H9 (cell line): ENCODE measurements at regions not wholly inside any gene's neighbourhood (a gene's known extent, or its start where the extent isn't known, plus 50 kb on each side); places are given as distances from the start of the nearest gene placed in this dataset.

Experiments used
- DNase-seq: peaks from one replicate; pipeline ENCODE4 v3.0.0-alpha.2; 2017
- H2AFZ ChIP-seq: one replicate; pipeline ENCODE4 v1.6.1; 2013; ENCODE audit warnings: mild to moderate bottlenecking, low read length, control low read depth, moderate library complexity
- H2AK5ac ChIP-seq: 2 replicates; pipeline ENCODE4 v1.6.1; 2013; ENCODE audit warnings: low read length, control low read depth, mixed read lengths; ENCODE audit not compliant: insufficient read length
- H2BK120ac ChIP-seq: one replicate; pipeline ENCODE4 v1.6.1; 2013; ENCODE audit warnings: low read depth, mild to moderate bottlenecking, low read length, control low read depth, inconsistent platforms; ENCODE audit not compliant: poor library complexity, severe bottlenecking
- H2BK12ac ChIP-seq: 2 replicates; pipeline ENCODE4 v1.6.1; 2013; ENCODE audit warnings: low read length, control low read depth, mixed read lengths, low read depth; ENCODE audit not compliant: insufficient read length
- H2BK15ac ChIP-seq: 2 replicates; pipeline ENCODE4 v1.6.1; 2013; ENCODE audit warnings: low read depth, low read length, control low read depth
- H2BK20ac ChIP-seq: one replicate; pipeline ENCODE4 v1.6.1; 2013; ENCODE audit warnings: low read depth, mild to moderate bottlenecking, low read length, control low read depth, inconsistent platforms; ENCODE audit not compliant: poor library complexity, severe bottlenecking
- H2BK5ac ChIP-seq: 2 replicates; pipeline ENCODE4 v1.6.1; 2013; ENCODE audit warnings: low read length, control low read depth, mixed read lengths; ENCODE audit not compliant: insufficient read length
- H3K14ac ChIP-seq: 2 replicates; pipeline ENCODE4 v1.6.1; 2013; ENCODE audit warnings: low read length, control low read depth; ENCODE audit not compliant: insufficient read depth
- H3K18ac ChIP-seq: 2 replicates; pipeline ENCODE4 v1.6.1; 2013; ENCODE audit warnings: low read depth, mild to moderate bottlenecking, mixed read lengths, low read length, control low read depth; ENCODE audit not compliant: insufficient read length
- H3K23ac ChIP-seq: 2 replicates; pipeline ENCODE4 v1.6.1; 2013; ENCODE audit warnings: low read length, control low read depth, mixed read lengths, low read depth; ENCODE audit not compliant: insufficient read length
- H3K23me2 ChIP-seq: 2 replicates; pipeline ENCODE4 v1.6.1; 2013; ENCODE audit warnings: low read depth, mild to moderate bottlenecking, mixed read lengths, low read length, control low read depth; ENCODE audit not compliant: insufficient read length, poor library complexity, severe bottlenecking
- H3K27ac ChIP-seq: 2 replicates; pipeline ENCODE4 v1.5.1; 2013; ENCODE audit warnings: low read length, control low read depth, mixed read lengths, low read depth; ENCODE audit not compliant: insufficient read length
- H3K27me3 ChIP-seq: 2 replicates; pipeline ENCODE4 v1.6.1; 2013; ENCODE audit warnings: low read length, control low read depth, inconsistent platforms; ENCODE audit not compliant: insufficient read depth
- H3K4ac ChIP-seq: 2 replicates; pipeline ENCODE4 v1.6.1; 2013; ENCODE audit warnings: low read depth, mild to moderate bottlenecking, control low read depth, inconsistent platforms, low read length, moderate library complexity
- H3K4me1 ChIP-seq: 2 replicates; pipeline ENCODE4 v1.6.1; 2013; ENCODE audit warnings: low read length, control low read depth, inconsistent platforms; ENCODE audit not compliant: insufficient read depth
- H3K4me2 ChIP-seq: 2 replicates; pipeline ENCODE4 v1.6.1; 2013; ENCODE audit warnings: low read length, control low read depth, mixed read lengths; ENCODE audit not compliant: insufficient read length, insufficient read depth
- H3K56ac ChIP-seq: 2 replicates; pipeline ENCODE4 v1.6.1; 2013; ENCODE audit warnings: low read depth, mild to moderate bottlenecking, mixed read lengths, low read length, control low read depth; ENCODE audit not compliant: insufficient read length
- H3K79me1 ChIP-seq: 2 replicates; pipeline ENCODE4 v1.6.1; 2013; ENCODE audit warnings: low read depth, mild to moderate bottlenecking, moderate library complexity, low read length, control low read depth, inconsistent platforms; ENCODE audit not compliant: insufficient read depth, poor library complexity, severe bottlenecking
- H3K79me2 ChIP-seq: 2 replicates; pipeline ENCODE4 v1.6.1; 2013; ENCODE audit warnings: low read length, control low read depth, inconsistent platforms; ENCODE audit not compliant: insufficient read depth
- H3K9ac ChIP-seq: 2 replicates; pipeline ENCODE4 v1.6.1; 2013; ENCODE audit warnings: low read length, control low read depth, mixed read lengths; ENCODE audit not compliant: insufficient read length; ENCODE audit errors: extremely low read depth
- H3K9me3 ChIP-seq: one replicate; pipeline ENCODE4 v1.6.1; 2013; ENCODE audit warnings: low read depth, low read length, inconsistent platforms; ENCODE audit not compliant: control insufficient read depth
- H3T11ph ChIP-seq: one replicate; pipeline ENCODE4 v1.6.1; 2013; ENCODE audit warnings: mild to moderate bottlenecking, low read length, control low read depth, inconsistent platforms
- H4K20me1 ChIP-seq: one replicate; pipeline ENCODE4 v1.6.1; 2013; ENCODE audit not compliant: control insufficient read depth, insufficient read length, insufficient read depth
- H4K5ac ChIP-seq: 2 replicates; pipeline ENCODE4 v1.6.1; 2013; ENCODE audit warnings: low read depth, mild to moderate bottlenecking, mixed read lengths, low read length, control low read depth; ENCODE audit not compliant: insufficient read length
- H4K8ac ChIP-seq: replicated peaks from 2 replicates; pipeline ENCODE4 v1.6.1; 2013; ENCODE audit warnings: low read length, control low read depth, mixed read lengths, low read depth; ENCODE audit not compliant: insufficient read length
- H4K91ac ChIP-seq: 2 replicates; pipeline ENCODE4 v1.6.1; 2013; ENCODE audit warnings: low read depth, mild to moderate bottlenecking, moderate library complexity, mixed read lengths, low read length, control low read depth; ENCODE audit not compliant: insufficient read length
- H3K27ac Mint-ChIP-seq, 3 experiments: 2 replicates in 2 of 3; 3 replicates in 1 of 3; pipeline ENCODE4 v1.8.0; 2020 to 2021; ENCODE audit warnings: mixed read lengths in 3 of 3, mild to moderate bottlenecking in 1 of 3, moderate library complexity in 1 of 3
- H3K27me3 Mint-ChIP-seq: 2 replicates; pipeline ENCODE4 v1.8.0; 2021; ENCODE audit warnings: low read depth, mild to moderate bottlenecking, moderate library complexity, mixed read lengths
- H3K36me3 Mint-ChIP-seq, 3 experiments: 2 replicates in 2 of 3; 3 replicates in 1 of 3; pipeline ENCODE4 v1.8.0; 2020 to 2021; ENCODE audit warnings: low read depth in 3 of 3, mixed read lengths in 3 of 3; ENCODE audit not compliant: insufficient read depth in 1 of 3
- H3K4me1 Mint-ChIP-seq, 2 experiments: 2 replicates each; pipeline ENCODE4 v1.8.0; 2020; ENCODE audit warnings: mixed read lengths in 2 of 2
- H3K4me3 Mint-ChIP-seq, 2 experiments: 2 replicates in 1 of 2; 3 replicates in 1 of 2; pipeline ENCODE4 v1.8.0; 2020 to 2021; ENCODE audit warnings: mild to moderate bottlenecking in 2 of 2, mixed read lengths in 2 of 2, moderate library complexity in 1 of 2
- H3K9me3 Mint-ChIP-seq, 2 experiments: 2 replicates in 1 of 2; 3 replicates in 1 of 2; pipeline ENCODE4 v1.8.0; 2020; ENCODE audit warnings: mild to moderate bottlenecking in 2 of 2, mixed read lengths in 2 of 2, moderate library complexity in 1 of 2
- WGBS: extraction: QIAGEN DNeasy Blood & Tissue Kit; methylation state at CpG from one replicate; pipeline ENCODE4 v1.1.7; 2013; ENCODE audit warnings: missing lambda C conversion rate, low lambda C conversion rate, mixed read lengths; ENCODE audit not compliant: insufficient read length; ENCODE audit errors: extremely low coverage; 5-methylcytosine and 5-hydroxymethylcytosine counted together
- TF ChIP-seq, protein P1 (sequence below): fragments of 200-600 bp; sonication (generic); conservative IDR thresholded peaks from 3 replicates; pipeline ENCODE4 v1.8.0; 2021; ENCODE audit warnings: antibody characterized with exemption, mild to moderate bottlenecking

DNA sequence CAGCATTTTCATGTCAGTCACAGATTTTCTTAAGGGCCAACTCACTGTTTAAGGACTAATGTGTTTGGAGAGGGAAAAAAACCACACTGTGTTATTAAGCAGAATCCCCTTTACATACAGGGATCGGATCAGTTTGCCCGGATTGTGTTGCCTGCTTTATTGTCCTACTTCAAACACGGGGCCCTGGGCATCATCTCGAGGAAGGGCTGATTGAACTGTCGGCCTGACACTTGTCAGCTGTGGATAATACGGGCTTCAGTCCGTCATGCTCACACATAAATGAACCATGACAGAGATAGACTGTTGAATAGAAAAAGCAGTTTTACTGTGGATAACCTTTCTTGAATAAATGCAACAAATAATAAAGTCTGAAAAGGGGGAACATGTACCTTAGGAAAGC, 325.0 kb downstream of the ZSWIM6 start:
- Histone ChIP-seq H2BK12ac (no peak overlapping the region), H3K23ac (no peak overlapping the region), H2BK5ac (no peak overlapping the region), H4K91ac (no peak overlapping the region), H3K79me2 (no peaks in the 10 kb centered on the region), H4K8ac (no peak overlapping the region), H3K9ac (no peak overlapping the region), H3T11ph (no peak overlapping the region), H3K79me1 (no peaks in the 10 kb centered on the region), H3K23me2 (no peaks in the 10 kb centered on the region), H4K5ac (no peak overlapping the region), H3K18ac (no peak overlapping the region), H2AK5ac (no peak overlapping the region), H3K27ac (no peak overlapping the region), H3K9me3 (no peaks in the 10 kb centered on the region), H2BK20ac (no peak overlapping the region), H4K20me1 (no peaks in the 10 kb centered on the region), H2AFZ (no peak overlapping the region), H3K56ac (no peak overlapping the region), H3K14ac (no peak overlapping the region), H2BK120ac (no peak overlapping the region), H3K27me3 (no peaks in the 10 kb centered on the region; the same call in 1 of the 2 replicates), H3K4me1 (no peaks in the 10 kb centered on the region; the same call in 1 of the 2 replicates), H3K4me2 (no peak overlapping the region), H3K4ac (no peak overlapping the region), H2BK15ac (no peak overlapping the region)
- no peak overlapping the region for H3K4me3 Mint-ChIP-seq
- H3K4me1 Mint-ChIP-seq: peaks cover 25% of the 10 kb centered on the region in 2 experiments
- no peak overlapping the region for H3K27ac Mint-ChIP-seq
- H3K9me3 Mint-ChIP-seq: no peaks in the 10 kb centered on the region
- H3K27me3 Mint-ChIP-seq: peaks cover 12% of the 10 kb centered on the region
- H3K36me3 Mint-ChIP-seq: no peaks in the 10 kb centered on the region
- WGBS: no CpG with 5 or more reads among the region's 7 CpGs
- DNase-seq: no peak
- TF ChIP-seq, protein P1, sequence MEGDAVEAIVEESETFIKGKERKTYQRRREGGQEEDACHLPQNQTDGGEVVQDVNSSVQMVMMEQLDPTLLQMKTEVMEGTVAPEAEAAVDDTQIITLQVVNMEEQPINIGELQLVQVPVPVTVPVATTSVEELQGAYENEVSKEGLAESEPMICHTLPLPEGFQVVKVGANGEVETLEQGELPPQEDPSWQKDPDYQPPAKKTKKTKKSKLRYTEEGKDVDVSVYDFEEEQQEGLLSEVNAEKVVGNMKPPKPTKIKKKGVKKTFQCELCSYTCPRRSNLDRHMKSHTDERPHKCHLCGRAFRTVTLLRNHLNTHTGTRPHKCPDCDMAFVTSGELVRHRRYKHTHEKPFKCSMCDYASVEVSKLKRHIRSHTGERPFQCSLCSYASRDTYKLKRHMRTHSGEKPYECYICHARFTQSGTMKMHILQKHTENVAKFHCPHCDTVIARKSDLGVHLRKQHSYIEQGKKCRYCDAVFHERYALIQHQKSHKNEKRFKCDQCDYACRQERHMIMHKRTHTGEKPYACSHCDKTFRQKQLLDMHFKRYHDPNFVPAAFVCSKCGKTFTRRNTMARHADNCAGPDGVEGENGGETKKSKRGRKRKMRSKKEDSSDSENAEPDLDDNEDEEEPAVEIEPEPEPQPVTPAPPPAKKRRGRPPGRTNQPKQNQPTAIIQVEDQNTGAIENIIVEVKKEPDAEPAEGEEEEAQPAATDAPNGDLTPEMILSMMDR: no peak
